HG03064 (cell line): ENCODE measurements at regions not wholly inside any gene's neighbourhood (a gene's known extent, or its start where the extent isn't known, plus 50 kb on each side); places are given as distances from the start of the nearest gene placed in this dataset.
"Not testable (repeated sequence)": the region's sequence is repeated elsewhere in the genome, so short reads cannot be mapped to it uniquely, and the experiment has no call there.

Experiments
- ATAC-seq: cut with Tn5 transposase; IDR thresholded peaks from one replicate; pipeline ENCODE4 v1.9.1; 2021; ENCODE audit warnings: low read depth; ENCODE audit not compliant: unreplicated experiment

DNA sequence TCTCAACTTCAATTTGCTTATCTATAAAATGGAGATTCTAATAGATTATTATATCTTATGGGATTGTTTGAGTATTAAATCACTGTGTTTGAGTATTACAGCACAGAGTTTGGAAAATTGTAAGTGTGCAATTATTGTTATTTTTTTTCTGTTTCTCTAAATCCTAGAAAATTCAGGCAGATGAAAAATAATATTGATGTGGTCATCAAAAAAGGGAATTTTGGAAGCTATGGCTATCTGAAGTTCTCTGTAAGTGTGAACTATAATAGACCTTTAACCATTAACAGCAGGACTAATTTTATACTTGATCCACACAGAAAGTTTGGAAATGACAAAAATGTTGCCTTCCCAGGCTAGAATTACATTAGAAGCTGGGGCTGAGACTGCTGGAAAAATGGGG, 393.2 kb downstream of the SUCLG1 start:
- ATAC-seq, result no peak

DNA sequence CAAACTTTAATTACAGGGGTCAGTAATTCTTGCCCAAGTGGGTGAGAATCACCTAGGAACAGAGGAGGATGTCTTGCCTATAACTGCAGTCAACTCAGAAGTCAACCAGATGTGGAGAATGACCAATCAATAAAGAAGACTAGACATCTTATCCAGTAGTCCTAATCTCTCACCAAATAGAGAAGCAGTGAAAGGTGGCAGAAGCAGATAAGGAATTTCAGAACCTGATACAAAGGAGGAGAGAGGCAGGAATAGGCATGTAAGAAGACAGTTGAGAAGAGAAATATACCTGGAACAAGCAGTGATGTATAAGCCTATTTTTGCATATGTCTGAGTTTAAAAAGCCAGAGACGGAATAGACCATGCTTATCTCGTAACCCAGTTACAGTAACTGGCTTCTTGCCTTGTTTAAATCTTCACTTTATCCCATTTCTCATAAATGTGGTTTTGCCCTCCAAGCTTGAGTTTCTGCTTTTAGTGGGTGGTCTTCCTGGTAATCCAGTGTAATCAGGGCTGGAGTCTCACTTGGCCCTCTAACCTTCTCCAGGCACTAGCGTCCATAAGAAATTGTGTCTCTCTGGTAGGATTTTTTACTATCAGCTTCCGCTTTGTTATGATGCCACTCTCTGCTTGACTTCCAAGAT, 401.0 kb downstream of the SUCLG1 start:
- ATAC-seq, result no peak

- ATAC-seq, result no peak
Observed at GRCh38 chr2:84055816-84056215, 403.3 kb downstream of the SUCLG1 start.

GRCh38 chr2:84054577-84054976, 404.5 kb downstream of the SUCLG1 start:
- ATAC-seq, result not testable (repeated sequence)

- no peak for ATAC-seq
Observed at GRCh38 chr2:84052913-84053312, 406.2 kb downstream of the SUCLG1 start.

DNA sequence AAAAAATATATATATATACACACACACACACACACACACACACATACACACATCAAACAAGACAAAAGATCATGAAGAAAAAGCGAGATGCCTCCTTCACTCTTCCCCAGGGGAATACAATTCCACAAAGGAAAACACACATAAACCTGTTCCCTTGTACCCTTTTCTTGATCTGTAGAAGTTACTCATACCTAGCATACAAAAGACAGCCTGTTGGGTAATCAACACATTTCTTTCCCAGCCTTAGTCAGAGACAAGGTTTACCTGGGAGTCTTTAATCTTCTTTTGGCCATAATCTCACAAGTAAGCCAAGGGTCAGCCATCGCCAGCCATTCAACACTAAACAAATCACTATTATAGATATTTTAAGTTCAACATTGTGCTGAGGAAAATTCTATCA, 407.0 kb downstream of the SUCLG1 start:
- no peak for ATAC-seq

GRCh38 chr2:84048964-84049363, 410.1 kb downstream of the SUCLG1 start:
- no peak for ATAC-seq

DNA sequence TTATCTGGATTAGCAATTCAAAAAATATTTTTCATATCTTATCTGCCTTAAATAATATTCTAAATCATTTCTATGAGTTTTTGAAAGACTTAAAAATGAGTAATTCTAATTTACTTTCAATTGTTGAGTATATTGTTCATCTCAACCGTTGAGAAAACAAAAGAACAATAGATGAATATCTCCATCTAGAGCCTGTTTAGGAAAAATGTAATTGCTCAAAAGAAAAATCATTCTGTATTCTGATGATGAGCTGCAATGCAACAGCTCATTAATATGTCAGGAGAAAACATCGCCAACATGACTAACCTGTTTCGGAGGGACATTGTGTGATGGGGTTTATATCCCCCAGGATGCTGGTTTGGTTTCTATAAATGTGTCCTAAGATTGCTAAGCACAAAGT, 417.6 kb downstream of the SUCLG1 start:
- no peak for ATAC-seq

GRCh38 chr2:84040281-84040680, 418.8 kb downstream of the SUCLG1 start:
- ATAC-seq, result no peak

- ATAC-seq, result no peak
Observed at GRCh38 chr2:84038866-84039265, 420.2 kb downstream of the SUCLG1 start.

- no peak for ATAC-seq
Observed at GRCh38 chr2:84033347-84033974, 425.6 kb downstream of the SUCLG1 start.

DNA sequence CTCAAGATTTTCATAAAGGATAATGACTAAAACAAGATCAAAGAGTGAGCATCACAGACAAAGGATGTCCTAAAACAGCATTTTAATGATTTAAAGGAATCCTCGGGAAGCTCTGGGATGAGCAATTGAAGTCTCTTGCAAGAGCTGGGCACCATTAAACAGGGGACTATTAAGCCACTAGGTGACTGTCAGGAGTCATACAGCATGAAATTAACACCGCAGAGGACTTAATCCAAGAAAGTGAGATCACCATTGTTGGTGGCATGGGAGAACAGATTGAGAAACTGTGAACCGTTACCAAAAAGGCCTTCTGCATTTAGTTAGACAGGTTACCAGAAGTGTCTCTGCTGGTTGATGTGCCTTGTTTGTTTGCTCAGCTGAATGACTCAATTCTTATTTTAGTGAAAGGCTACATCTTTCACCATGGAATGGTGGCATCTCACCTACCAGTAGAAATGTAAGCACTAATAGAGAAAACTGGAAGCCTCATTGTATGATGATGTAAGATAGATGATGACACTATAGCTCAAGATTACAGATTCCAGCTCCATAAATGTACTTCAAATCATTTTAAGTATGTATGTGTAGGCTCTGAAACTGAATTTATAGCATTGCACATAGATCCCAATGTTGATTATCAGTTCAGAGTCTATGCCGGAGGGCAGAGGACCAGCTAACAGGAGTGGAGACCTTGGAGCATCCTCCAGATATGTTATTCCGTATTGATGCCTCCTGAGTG, 427.6 kb downstream of the SUCLG1 start:
- ATAC-seq, result no peak

DNA sequence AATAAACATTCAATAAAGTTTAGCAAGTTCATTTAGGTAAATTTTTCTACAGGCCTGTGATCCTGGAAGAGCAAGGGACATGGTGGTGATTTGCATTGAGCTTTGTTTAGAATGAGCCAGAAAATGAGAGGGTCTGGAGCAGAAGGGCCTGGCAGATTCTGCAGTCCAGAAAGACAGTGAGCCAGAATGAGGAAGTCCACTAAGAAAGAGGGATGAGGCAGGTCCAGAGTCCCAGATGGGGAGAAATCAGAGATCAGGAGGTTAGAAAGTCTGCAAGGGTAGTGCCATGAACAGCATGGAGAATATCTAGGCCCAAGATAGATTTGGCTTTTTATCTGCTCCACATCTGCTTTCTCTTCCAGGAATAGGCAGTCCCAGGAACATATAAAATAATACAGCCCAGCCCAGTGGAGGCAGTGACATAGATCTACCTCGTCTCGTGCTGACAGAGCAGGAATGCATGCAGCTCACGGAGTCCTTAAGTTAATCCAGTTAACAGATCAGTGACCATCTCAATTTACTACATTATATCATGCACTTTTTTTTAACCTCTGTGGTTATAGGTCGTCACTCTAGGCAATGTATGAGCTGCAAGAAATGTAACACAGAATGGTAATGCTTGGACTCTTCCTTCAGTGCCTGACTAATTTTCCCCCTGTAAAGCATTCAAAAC, 429.0 kb downstream of the SUCLG1 start:
- no peak for ATAC-seq

GRCh38 chr2:84026818-84027217, 432.3 kb downstream of the SUCLG1 start:
- ATAC-seq, result no peak

- ATAC-seq, result no peak
Observed at GRCh38 chr2:84022810-84023431, 436.2 kb downstream of the SUCLG1 start.

DNA sequence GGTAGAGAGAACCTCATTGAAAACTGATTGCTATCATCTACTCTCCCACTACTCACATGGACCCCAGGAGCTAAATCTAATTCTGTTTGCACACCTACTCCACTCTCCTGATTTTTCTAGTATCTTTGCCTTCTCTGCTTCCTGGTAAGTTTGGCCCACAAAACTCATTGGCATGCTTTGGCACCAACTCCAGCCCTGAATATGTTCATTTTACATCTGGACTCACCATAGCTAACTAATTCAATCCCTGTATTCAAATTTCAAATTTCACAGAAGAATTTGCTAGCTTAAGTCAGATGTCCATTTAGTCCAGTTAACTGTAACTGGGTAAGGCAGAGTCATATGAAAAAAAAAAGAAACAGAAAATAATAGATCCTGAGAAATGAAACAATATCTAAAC, 442.1 kb downstream of the SUCLG1 start:
- ATAC-seq, result no peak

GRCh38 chr2:84016183-84016582, 442.9 kb downstream of the SUCLG1 start:
- no peak for ATAC-seq

GRCh38 chr2:83997889-83998288, 461.2 kb downstream of the SUCLG1 start:
- ATAC-seq, result no peak

GRCh38 chr2:83994633-83995179, 464.4 kb downstream of the SUCLG1 start:
- ATAC-seq, result no peak

- ATAC-seq, result no peak
Observed at GRCh38 chr2:83993873-83994632, 465.0 kb downstream of the SUCLG1 start.
